Epithelial cell of proximal tubule (primary cell): ENCODE measurements at regions not wholly inside any gene's neighbourhood (a gene's known extent, or its start where the extent isn't known, plus 50 kb on each side); places are given as distances from the start of the nearest gene placed in this dataset.

ENCODE experiments used
- DNase-seq: peaks from one replicate; pipeline ENCODE4 v3.0.0-alpha.2; 2011; ENCODE audit warnings: low read depth
- H3K4me3 ChIP-seq: 2 replicates; pipeline ENCODE4 v1.5.1; 2011; ENCODE audit warnings: low read depth, mild to moderate bottlenecking, low read length
- TF ChIP-seq, protein P1 (sequence below): conservative IDR thresholded peaks from 2 replicates; pipeline ENCODE4 v1.5.1; 2012; ENCODE audit warnings: low read depth, mild to moderate bottlenecking, low read length

DNA sequence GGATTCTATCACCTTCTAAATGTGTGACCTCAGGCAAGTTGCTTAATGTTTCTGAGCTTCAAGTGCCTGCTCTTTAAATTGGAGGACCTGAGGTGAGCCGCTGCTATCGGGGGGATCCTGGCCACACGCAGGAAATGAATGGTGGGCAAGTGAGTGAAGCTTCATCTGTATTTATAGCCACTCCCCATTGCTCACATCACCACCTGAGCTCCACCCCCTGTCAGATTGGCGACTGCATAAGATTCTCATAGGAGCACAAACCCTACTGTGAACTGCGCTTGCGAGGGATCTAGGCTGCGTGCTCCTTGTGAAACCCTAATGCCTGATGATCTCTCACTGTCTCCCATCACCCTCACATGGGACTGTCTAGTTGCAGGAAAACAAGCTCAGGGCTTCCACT is 158.6 kb upstream of the CCND2 start:
- H3K4me3 ChIP-seq, result no peak overlapping the region
- TF ChIP-seq, protein P1, sequence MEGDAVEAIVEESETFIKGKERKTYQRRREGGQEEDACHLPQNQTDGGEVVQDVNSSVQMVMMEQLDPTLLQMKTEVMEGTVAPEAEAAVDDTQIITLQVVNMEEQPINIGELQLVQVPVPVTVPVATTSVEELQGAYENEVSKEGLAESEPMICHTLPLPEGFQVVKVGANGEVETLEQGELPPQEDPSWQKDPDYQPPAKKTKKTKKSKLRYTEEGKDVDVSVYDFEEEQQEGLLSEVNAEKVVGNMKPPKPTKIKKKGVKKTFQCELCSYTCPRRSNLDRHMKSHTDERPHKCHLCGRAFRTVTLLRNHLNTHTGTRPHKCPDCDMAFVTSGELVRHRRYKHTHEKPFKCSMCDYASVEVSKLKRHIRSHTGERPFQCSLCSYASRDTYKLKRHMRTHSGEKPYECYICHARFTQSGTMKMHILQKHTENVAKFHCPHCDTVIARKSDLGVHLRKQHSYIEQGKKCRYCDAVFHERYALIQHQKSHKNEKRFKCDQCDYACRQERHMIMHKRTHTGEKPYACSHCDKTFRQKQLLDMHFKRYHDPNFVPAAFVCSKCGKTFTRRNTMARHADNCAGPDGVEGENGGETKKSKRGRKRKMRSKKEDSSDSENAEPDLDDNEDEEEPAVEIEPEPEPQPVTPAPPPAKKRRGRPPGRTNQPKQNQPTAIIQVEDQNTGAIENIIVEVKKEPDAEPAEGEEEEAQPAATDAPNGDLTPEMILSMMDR, result no peak

DNA sequence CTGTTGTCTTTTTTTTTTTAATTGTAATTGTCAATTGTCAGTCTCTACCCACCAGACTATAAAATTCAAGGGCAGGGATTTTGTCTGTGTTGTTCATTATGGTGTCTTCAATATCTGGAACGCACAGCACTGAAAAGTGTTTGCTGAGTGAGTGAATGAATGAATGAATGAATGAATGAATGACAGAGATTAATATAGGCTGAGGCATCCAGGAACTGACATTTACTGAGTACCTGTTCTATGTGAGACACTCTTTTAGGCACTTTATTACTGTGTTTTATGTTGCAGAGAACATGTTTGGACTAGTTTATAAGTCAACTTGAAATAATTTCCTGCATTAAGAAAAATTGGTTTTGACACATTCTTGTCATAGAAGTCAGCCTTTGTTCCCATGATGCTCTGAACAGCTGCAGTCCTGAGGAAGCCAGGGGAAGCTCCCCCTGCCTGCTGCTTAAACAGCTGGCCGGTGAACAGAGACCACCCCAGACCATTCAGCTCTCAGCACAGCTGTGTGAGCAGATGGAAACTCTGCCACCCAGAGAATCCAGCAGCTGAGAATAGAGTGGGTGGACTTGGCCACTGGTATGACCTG is 160.7 kb upstream of the CCND2 start:
- TF ChIP-seq, protein P1, result no peak
- H3K4me3 ChIP-seq, result no peak overlapping the region
- DNase-seq, result no peak

More for the DNA sequence above, 158.6 kb upstream of the CCND2 start:
- no peak for DNase-seq

DNA sequence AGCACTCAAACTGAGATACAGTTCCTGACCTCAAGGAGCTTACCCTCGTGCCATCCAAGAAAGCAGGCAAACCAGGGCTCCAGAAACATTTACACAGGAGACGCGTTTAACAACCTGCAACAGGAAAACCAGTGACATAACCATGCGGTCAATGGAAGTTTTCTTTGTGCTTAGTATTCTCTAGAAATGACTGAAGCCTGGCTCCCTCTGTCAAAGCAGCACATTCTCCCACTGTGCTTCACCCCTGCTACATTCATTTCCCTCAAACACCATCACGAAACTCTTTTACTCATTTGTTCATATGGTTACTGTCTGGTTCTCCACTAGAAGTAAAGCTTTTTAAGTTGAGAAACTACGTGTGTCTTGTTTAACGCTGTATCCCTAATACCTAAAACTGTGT is 161.3 kb upstream of the CCND2 start:
- H3K4me3 ChIP-seq, result no peak overlapping the region
- DNase-seq, result no peak
- TF ChIP-seq, protein P1, result no peak

DNA sequence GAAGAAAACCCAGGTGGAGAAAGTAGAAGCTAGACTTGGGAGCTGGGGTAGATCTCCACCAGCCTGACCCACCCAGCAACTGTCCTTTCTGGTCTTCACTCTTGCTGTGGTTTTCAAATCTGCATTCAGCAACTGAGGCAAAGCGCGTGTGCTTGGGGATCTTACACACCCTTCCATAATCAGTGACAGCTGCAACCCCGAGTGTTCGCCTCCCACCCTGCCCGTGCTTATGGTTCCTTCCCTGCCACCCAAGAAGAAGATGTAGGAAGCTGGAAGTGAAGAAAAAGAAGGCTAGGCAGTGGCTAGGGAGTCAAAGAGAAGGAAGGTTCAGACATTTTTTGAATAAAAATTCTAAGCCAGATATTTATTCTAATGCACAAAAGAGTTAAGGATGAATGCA is 162.6 kb upstream of the CCND2 start:
- TF ChIP-seq, protein P1, result no peak
- DNase-seq, result no peak
- no peak overlapping the region for H3K4me3 ChIP-seq

DNA sequence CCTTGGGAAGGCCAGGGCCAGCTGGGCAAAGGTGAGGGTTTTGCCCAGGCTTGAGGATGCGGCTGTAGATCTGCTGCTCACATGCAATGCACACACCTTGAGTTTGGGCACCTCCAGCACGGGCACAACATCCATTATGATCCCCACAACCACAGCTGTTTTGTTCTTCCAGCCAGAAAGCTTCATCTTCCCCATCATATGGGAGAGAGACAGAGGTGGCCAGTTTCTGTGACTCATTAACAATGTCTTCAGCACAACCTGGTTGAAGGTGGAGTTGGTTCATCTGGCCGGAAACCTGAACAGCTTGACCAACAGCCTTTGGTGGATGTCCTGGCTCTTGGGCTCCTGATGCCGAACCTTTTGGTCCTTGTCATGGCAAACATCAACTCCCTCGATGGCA is 163.7 kb upstream of the CCND2 start:
- no peak for DNase-seq
- no peak overlapping the region for H3K4me3 ChIP-seq
- TF ChIP-seq, protein P1, result no peak

DNA sequence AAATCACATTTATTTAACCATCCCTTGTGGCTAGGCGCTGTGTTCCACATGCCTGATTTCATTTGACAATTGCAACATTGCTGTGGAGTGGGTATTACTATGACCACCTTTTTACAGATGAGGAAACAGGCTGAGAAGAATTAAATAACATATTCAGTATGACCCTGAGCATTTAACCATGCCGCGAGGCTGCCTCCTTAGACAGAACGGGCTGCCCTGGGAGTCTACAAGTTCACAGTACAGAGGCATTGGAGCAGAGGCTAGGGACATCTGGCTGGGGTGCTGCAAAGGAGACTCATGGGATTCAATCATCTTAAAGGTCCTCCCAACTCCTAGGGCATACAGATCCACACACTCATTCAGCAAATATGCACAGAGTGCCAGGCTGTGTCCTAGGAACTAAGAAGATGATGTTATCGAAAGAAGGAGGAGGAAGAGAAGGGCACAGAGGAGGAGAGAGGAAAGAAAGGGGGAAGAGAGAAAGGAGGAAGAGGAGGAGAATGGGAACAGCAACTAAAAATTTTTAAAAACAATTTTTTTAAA is 164.7 kb upstream of the CCND2 start:
- TF ChIP-seq, protein P1, result no peak
- no peak for DNase-seq
- no peak overlapping the region for H3K4me3 ChIP-seq
